Loucy (cell line): ENCODE measurements at regions not wholly inside any gene's neighbourhood (a gene's known extent, or its start where the extent isn't known, plus 50 kb on each side); places are given as distances from the start of the nearest gene placed in this dataset.
"Not testable (repeated sequence)": the region's sequence is repeated elsewhere in the genome, so short reads cannot be mapped to it uniquely, and the experiment has no call there.

Experiments
- H2AFZ ChIP-seq: fragments of 200-600 bp; sonication (generic); 2 replicates; pipeline ENCODE4 v1.6.0; 2016; ENCODE audit warnings: antibody characterized with exemption, mild to moderate bottlenecking, low read length, moderate library complexity
- H3F3A ChIP-seq: fragments of 200-600 bp; 2 replicates; pipeline ENCODE4 v1.6.0; 2016; ENCODE audit warnings: antibody characterized with exemption, low read depth, mild to moderate bottlenecking
- H3K27me3 ChIP-seq: fragments of 200-600 bp; sonication (generic); 2 replicates; pipeline ENCODE4 v1.6.1; 2014; ENCODE audit warnings: low read length, mild to moderate bottlenecking; ENCODE audit not compliant: insufficient read depth, poor library complexity, severe bottlenecking
- H3K36me3 ChIP-seq: fragments of 200-600 bp; sonication (generic); 2 replicates; pipeline ENCODE4 v1.6.1; 2016; ENCODE audit warnings: low read length; ENCODE audit not compliant: insufficient read depth
- H3K4me1 ChIP-seq: fragments of 200-600 bp; sonication (generic); 2 replicates; pipeline ENCODE4 v1.5.1; 2014; ENCODE audit warnings: low read length, mild to moderate bottlenecking; ENCODE audit not compliant: insufficient read depth, poor library complexity, severe bottlenecking
- H3K4me2 ChIP-seq: fragments of 200-600 bp; sonication (generic); 2 replicates; pipeline ENCODE4 v1.6.0; 2014; ENCODE audit warnings: antibody characterized with exemption, low read length, low read depth, mild to moderate bottlenecking; ENCODE audit not compliant: poor library complexity, severe bottlenecking
- H3K4me3 ChIP-seq: fragments of 200-600 bp; sonication (generic); 2 replicates; pipeline ENCODE4 v1.5.1; 2014; ENCODE audit warnings: low read length, mild to moderate bottlenecking, mixed read lengths; ENCODE audit not compliant: poor library complexity, severe bottlenecking
- H3K79me2 ChIP-seq: fragments of 200-600 bp; sonication (generic); 2 replicates; pipeline ENCODE4 v1.6.1; 2014; ENCODE audit warnings: low read length; ENCODE audit not compliant: insufficient read depth
- H3K9ac ChIP-seq: fragments of 200-600 bp; sonication (generic); 2 replicates; pipeline ENCODE4 v1.6.0; 2014; ENCODE audit warnings: mild to moderate bottlenecking, low read depth, low read length, moderate library complexity; ENCODE audit not compliant: poor library complexity, severe bottlenecking
- H3K9me2 ChIP-seq: fragments of 200-600 bp; sonication (generic); replicated peaks from 2 replicates; pipeline ENCODE4 v1.6.1; 2016; ENCODE audit warnings: low read depth, low read length, mixed read lengths
- H3K9me3 ChIP-seq: fragments of 200-600 bp; sonication (generic); 2 replicates; pipeline ENCODE4 v1.6.1; 2014; ENCODE audit warnings: mild to moderate bottlenecking, antibody characterized with exemption, low read length, low read depth; ENCODE audit not compliant: insufficient read depth
- H4K20me1 ChIP-seq: fragments of 200-600 bp; sonication (generic); 2 replicates; pipeline ENCODE4 v1.6.0; 2014; ENCODE audit warnings: antibody characterized with exemption, low read length, mild to moderate bottlenecking; ENCODE audit not compliant: insufficient read depth, poor library complexity, severe bottlenecking
- CTCF ChIP-seq: fragments of 200-600 bp; sonication (generic); conservative IDR thresholded peaks from 2 replicates; pipeline ENCODE4 v1.5.1; 2014; ENCODE audit warnings: mild to moderate bottlenecking, antibody characterized with exemption, low read length
- EZH2phosphoT487 ChIP-seq: fragments of 200-600 bp; IDR thresholded peaks from 2 replicates; pipeline ENCODE4 v1.6.1; 2018; ENCODE audit warnings: antibody characterized with exemption, mild to moderate bottlenecking, moderate library complexity, borderline replicate concordance

DNA sequence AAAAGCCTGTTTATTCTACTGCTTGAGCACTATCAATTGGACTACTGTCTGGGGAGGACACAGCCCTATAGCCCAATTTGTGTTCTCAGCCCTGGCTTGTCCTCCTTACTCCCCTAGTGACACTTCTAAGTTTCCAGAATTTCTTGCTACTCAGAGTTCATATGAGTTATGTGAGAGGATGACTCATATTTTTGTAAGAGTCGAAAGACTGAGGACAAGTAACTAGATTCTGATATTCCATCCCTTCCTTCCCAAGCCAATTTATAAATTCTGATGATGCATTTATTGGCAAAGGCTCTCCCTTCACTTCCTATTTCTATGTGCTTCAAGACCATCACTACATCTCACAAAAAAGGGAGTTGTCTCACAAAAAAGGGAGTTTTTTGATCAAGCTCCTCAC lies 422.2 kb upstream of the DEPDC1 start:
- no peak overlapping the region for H3K4me3 ChIP-seq
- H3K4me2 ChIP-seq = no peak overlapping the region
- no peaks in the 10 kb centered on the region for H3K4me1 ChIP-seq
- no peaks in the 10 kb centered on the region for H3F3A ChIP-seq
- H3K9ac ChIP-seq = no peak overlapping the region
- no peaks in the 10 kb centered on the region for H3K9me3 ChIP-seq
- no peaks in the 10 kb centered on the region for H3K79me2 ChIP-seq
- TF ChIP-seq EZH2phosphoT487 (no peak), CTCF (no peak)
- no peaks in the 10 kb centered on the region for H4K20me1 ChIP-seq
- no peaks in the 10 kb centered on the region for H3K27me3 ChIP-seq
- H3K36me3 ChIP-seq = no peaks in the 10 kb centered on the region
- H2AFZ ChIP-seq = no peak overlapping the region
- no peaks in the 10 kb centered on the region for H3K9me2 ChIP-seq

GRCh38 chr1:68923475-68924088 lies 426.7 kb upstream of the DEPDC1 start:
- not testable (repeated sequence) for H3K4me3 ChIP-seq, H3F3A ChIP-seq, H3K9ac ChIP-seq

DNA sequence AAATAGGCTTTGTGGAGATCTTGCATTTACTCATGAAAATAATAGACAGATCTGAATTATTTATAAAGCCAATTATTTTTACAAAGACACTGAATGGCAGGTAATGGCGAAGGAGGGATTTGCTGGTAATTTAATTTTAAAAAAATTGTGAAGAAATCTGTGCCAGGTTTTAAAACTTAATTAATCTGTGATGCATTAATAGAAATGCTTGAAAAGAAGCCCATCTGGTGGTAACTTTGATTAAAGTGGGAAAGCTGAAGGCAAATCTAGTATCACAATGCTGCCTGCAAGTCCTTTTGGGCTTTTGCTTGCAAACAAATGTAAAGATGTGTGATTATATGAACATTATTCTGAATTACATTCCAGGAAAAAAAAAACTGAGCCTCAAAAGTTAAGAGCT lies 433.2 kb upstream of the DEPDC1 start:
- no peaks in the 10 kb centered on the region for H3K9me3 ChIP-seq
- H3K27me3 ChIP-seq = no peaks in the 10 kb centered on the region
- H3K4me3 ChIP-seq = no peak overlapping the region
- H3K9ac ChIP-seq = no peak overlapping the region
- H4K20me1 ChIP-seq = no peaks in the 10 kb centered on the region
- H3F3A ChIP-seq = no peaks in the 10 kb centered on the region
- H3K79me2 ChIP-seq = no peaks in the 10 kb centered on the region
- H3K4me1 ChIP-seq = no peaks in the 10 kb centered on the region
- no peak overlapping the region for H2AFZ ChIP-seq
- no peaks in the 10 kb centered on the region for H3K36me3 ChIP-seq
- no peak overlapping the region for H3K4me2 ChIP-seq
- H3K9me2 ChIP-seq = no peaks in the 10 kb centered on the region; the same call in 1 of the 2 replicates
- no peak for TF ChIP-seq CTCF
- TF ChIP-seq EZH2phosphoT487 = no peak

More at GRCh38 chr1:68923475-68924088, 426.7 kb upstream of the DEPDC1 start:
- not testable (repeated sequence) for H4K20me1 ChIP-seq, H3K9me3 ChIP-seq, H2AFZ ChIP-seq, H3K79me2 ChIP-seq, H3K27me3 ChIP-seq, H3K4me2 ChIP-seq, H3K36me3 ChIP-seq, H3K9me2 ChIP-seq, H3K4me1 ChIP-seq

- Histone ChIP-seq H3K27me3 (no peaks in the 10 kb centered on the region), H3K79me2 (no peaks in the 10 kb centered on the region), H3K9me2 (no peaks in the 10 kb centered on the region; the same call in 1 of the 2 replicates), H4K20me1 (no peaks in the 10 kb centered on the region), H3K4me2 (no peak overlapping the region), H3K36me3 (no peaks in the 10 kb centered on the region), H2AFZ (no peak overlapping the region), H3F3A (no peaks in the 10 kb centered on the region), H3K9ac (no peak overlapping the region), H3K9me3 (no peaks in the 10 kb centered on the region), H3K4me3 (no peak overlapping the region), H3K4me1 (no peaks in the 10 kb centered on the region)
- TF ChIP-seq EZH2phosphoT487 = no peak
- no peak for TF ChIP-seq CTCF
These were observed 439.6 kb upstream of the DEPDC1 start for GRCh38 chr1:68936530-68936929.
